ENCODE measurements at regions not wholly inside any gene's neighbourhood (a gene's known extent, or its start where the extent isn't known, plus 50 kb on each side); places are given as distances from the start of the nearest gene placed in this dataset.

DNA sequence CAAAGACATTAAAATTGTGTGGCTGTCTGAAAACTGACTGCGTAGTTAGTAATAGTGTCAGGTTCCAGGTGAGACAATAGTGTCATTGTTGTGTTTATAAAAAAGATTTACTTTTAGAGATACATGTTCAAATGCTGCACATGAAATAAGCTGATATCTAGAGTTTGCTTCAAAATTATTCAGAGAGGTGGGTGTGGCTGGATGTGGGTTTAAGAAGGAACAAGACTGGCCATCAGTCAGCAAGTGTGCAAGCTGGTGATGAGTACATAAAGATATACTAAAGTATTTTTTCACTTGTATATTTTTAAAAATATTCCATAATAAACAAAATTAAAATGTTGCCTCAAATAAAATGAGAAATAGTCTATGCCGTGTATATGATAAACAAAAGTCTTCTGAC, 190.6 kb downstream of the ARRDC4 start:
- DNase-seq, result no peak
- no peaks in the 10 kb centered on the region for H3F3A ChIP-seq (ENCODE audit: low read length, unreplicated experiment)
- no peaks in the 10 kb centered on the region for H3K4me1 ChIP-seq (ENCODE audit: insufficient read depth, low read length)
- no peaks in the 10 kb centered on the region for H3K36me3 ChIP-seq (ENCODE audit: low read depth, low read length)
- H3K9me3 ChIP-seq (ENCODE audit: low read length), result no peaks in the 10 kb centered on the region
- H3K9ac ChIP-seq (ENCODE audit: low read length), result no peak overlapping the region
- no peak for ATAC-seq
- H3K4me2 ChIP-seq (ENCODE audit: low read length), result no peak overlapping the region
- CTCF ChIA-PET, result no interaction called here
- no peaks in the 10 kb centered on the region for H4K20me1 ChIP-seq (ENCODE audit: low read length)
- H2AFZ ChIP-seq (ENCODE audit: low read length), result no peak overlapping the region
- BruUV-seq (replicated peaks), result no TSS peak
- intact Hi-C loops (cut with micrococcal nuclease), result no loop called here
- H3K4me3 ChIP-seq (ENCODE audit: low read length), result no peak overlapping the region
- H3K27me3 ChIP-seq (ENCODE audit: low read length), result peaks cover 32% of the 10 kb centered on the region
- POLR2A ChIA-PET (ENCODE audit: unreplicated experiment), result no interaction called here
- H3K27ac ChIP-seq (ENCODE audit: low read length), result no peak overlapping the region
- TF ChIP-seq, protein P1, sequence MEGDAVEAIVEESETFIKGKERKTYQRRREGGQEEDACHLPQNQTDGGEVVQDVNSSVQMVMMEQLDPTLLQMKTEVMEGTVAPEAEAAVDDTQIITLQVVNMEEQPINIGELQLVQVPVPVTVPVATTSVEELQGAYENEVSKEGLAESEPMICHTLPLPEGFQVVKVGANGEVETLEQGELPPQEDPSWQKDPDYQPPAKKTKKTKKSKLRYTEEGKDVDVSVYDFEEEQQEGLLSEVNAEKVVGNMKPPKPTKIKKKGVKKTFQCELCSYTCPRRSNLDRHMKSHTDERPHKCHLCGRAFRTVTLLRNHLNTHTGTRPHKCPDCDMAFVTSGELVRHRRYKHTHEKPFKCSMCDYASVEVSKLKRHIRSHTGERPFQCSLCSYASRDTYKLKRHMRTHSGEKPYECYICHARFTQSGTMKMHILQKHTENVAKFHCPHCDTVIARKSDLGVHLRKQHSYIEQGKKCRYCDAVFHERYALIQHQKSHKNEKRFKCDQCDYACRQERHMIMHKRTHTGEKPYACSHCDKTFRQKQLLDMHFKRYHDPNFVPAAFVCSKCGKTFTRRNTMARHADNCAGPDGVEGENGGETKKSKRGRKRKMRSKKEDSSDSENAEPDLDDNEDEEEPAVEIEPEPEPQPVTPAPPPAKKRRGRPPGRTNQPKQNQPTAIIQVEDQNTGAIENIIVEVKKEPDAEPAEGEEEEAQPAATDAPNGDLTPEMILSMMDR (conservative IDR thresholded peaks at IDR 0.05; ENCODE audit: low read depth, low read length), result no peak
- TF ChIP-seq EZH2 (IDR thresholded peaks at IDR 0.05; ENCODE audit: low read length, unreplicated experiment), result no peak
- no peak for TF ChIP-seq EZH2phosphoT487 (IDR thresholded peaks at IDR 0.05; ENCODE audit: borderline replicate concordance, low read length)
- no peaks in the 10 kb centered on the region for H3K79me2 ChIP-seq (ENCODE audit: low read length)
- no peaks in the 10 kb centered on the region for H3K9me2 ChIP-seq (replicated peaks; ENCODE audit: low read length)

DNA sequence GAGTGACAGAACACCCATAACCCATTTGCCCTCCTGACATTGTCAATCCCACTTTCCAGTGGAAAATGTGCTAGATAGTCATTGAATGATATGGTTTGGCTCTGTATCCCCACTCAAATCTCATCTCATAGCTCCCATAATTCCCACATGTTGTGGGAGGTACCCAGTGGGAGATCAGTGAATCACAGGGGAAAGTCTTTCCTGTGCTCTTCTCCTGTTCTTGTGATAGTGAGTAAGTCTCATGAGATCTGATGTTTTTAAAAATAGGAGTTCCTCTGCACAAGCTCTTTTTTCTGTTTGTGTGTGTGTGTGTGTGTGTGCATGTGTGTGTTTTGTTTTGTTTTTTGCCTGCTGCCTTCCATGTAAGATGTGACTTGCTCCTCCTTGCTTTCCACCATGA, 191.7 kb downstream of the ARRDC4 start:
- no peak for DNase-seq
- Histone ChIP-seq H4K20me1 (ENCODE audit: low read length) (no peaks in the 10 kb centered on the region), H3K4me2 (ENCODE audit: low read length) (no peak overlapping the region), H3F3A (ENCODE audit: low read length, unreplicated experiment) (no peaks in the 10 kb centered on the region), H3K27ac (ENCODE audit: low read length) (no peak overlapping the region), H3K79me2 (ENCODE audit: low read length) (no peaks in the 10 kb centered on the region), H3K27me3 (ENCODE audit: low read length) (peaks cover 22% of the 10 kb centered on the region), H3K4me3 (ENCODE audit: low read length) (no peak overlapping the region), H2AFZ (ENCODE audit: low read length) (no peak overlapping the region), H3K36me3 (ENCODE audit: low read depth, low read length) (no peaks in the 10 kb centered on the region), H3K9me3 (ENCODE audit: low read length) (no peaks in the 10 kb centered on the region), H3K9me2 (replicated peaks; ENCODE audit: low read length) (no peaks in the 10 kb centered on the region), H3K4me1 (ENCODE audit: insufficient read depth, low read length) (no peaks in the 10 kb centered on the region), H3K9ac (ENCODE audit: low read length) (no peak overlapping the region)
- no peak for TF ChIP-seq EZH2 (IDR thresholded peaks at IDR 0.05; ENCODE audit: low read length, unreplicated experiment)
- TF ChIP-seq, protein P1 (conservative IDR thresholded peaks at IDR 0.05; ENCODE audit: low read depth, low read length), result no peak
- TF ChIP-seq EZH2phosphoT487 (IDR thresholded peaks at IDR 0.05; ENCODE audit: borderline replicate concordance, low read length), result no peak
- POLR2A ChIA-PET (ENCODE audit: unreplicated experiment), result no interaction called here
- no TSS peak for BruUV-seq (replicated peaks)
- CTCF ChIA-PET, result no interaction called here
- intact Hi-C loops (cut with micrococcal nuclease), result no loop called here
- no peak for ATAC-seq

DNA sequence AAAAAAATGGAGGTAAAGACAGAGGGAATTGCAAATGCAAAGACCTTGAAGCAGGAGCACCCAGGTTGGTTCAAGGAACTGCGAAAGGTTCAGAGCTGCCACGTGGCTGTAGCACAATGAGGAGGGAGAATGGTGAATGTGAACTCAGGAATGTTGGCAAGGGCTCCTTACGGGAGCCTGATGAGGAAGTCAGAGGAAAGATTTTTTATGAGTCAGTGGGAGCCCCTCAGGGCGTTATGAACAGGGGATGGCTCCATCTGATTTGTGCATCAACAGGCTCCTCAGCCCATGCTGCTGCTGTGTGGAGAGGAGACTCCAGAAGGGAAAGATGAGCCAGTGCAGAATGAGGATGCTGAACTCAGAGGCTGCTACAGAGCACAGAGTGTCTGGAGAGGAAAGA, 194.4 kb downstream of the ARRDC4 start:
- DNase-seq (peak; percentile 19), ATAC-seq (no peak)
- no peak overlapping the region for H3K4me3 ChIP-seq (ENCODE audit: low read length)
- no peak overlapping the region for H3K4me2 ChIP-seq (ENCODE audit: low read length)
- intact Hi-C loops (cut with micrococcal nuclease), result no loop called here
- no peaks in the 10 kb centered on the region for H3K79me2 ChIP-seq (ENCODE audit: low read length)
- H3K27me3 ChIP-seq (ENCODE audit: low read length), result 0 out of 2 replicates have a peak, but pooled peaks cover under 1% of the 10 kb centered on the region
- H2AFZ ChIP-seq (ENCODE audit: low read length), result no peak overlapping the region
- H3K27ac ChIP-seq (ENCODE audit: low read length), result no peak overlapping the region
- H3K9me2 ChIP-seq (replicated peaks; ENCODE audit: low read length), result no peaks in the 10 kb centered on the region
- no peak overlapping the region for H3K9ac ChIP-seq (ENCODE audit: low read length)
- no peaks in the 10 kb centered on the region for H3F3A ChIP-seq (ENCODE audit: low read length, unreplicated experiment)
- ChIA-PET POLR2A (ENCODE audit: unreplicated experiment) (no interaction called here), CTCF (no interaction called here)
- H4K20me1 ChIP-seq (ENCODE audit: low read length), result no peaks in the 10 kb centered on the region
- BruUV-seq (replicated peaks), result no TSS peak
- H3K36me3 ChIP-seq (ENCODE audit: low read depth, low read length), result no peaks in the 10 kb centered on the region
- no peaks in the 10 kb centered on the region for H3K4me1 ChIP-seq (ENCODE audit: insufficient read depth, low read length)
- TF ChIP-seq EZH2 (IDR thresholded peaks at IDR 0.05; ENCODE audit: low read length, unreplicated experiment) (no peak), EZH2phosphoT487 (IDR thresholded peaks at IDR 0.05; ENCODE audit: borderline replicate concordance, low read length) (no peak)
- TF ChIP-seq, protein P1 (conservative IDR thresholded peaks at IDR 0.05; ENCODE audit: low read depth, low read length), result no peak
- H3K9me3 ChIP-seq (ENCODE audit: low read length), result no peaks in the 10 kb centered on the region
